Cardiac muscle cell (in vitro differentiated cells and primary cell): ENCODE measurements at regions not wholly inside any gene's neighbourhood (a gene's known extent, or its start where the extent isn't known, plus 50 kb on each side); places are given as distances from the start of the nearest gene placed in this dataset.
A peak's percentile ranks its signal among the peaks of the same experiment; 100 is the strongest.

Source experiments
- DNase-seq, 2 donors: peaks; one replicate each; pipeline versions ENCODE4 v3.0.0 to v3.0.0-alpha.2; 2010 to 2017; ENCODE audit warnings: low read depth in 1 of 2, low spot score in 1 of 2
- H3K27ac ChIP-seq: fragments of 200-600 bp; sonication (generic); 2 replicates; pipeline ENCODE4 v1.5.1; 2016
- H3K27me3 ChIP-seq: fragments of 200-600 bp; sonication (generic); 2 replicates; pipeline ENCODE4 v1.6.0; 2016; ENCODE audit warnings: control low read depth
- H3K36me3 ChIP-seq: fragments of 200-600 bp; sonication (generic); 2 replicates; pipeline ENCODE4 v1.5.1; 2016; ENCODE audit warnings: control low read depth
- H3K4me1 ChIP-seq: fragments of 200-600 bp; sonication (generic); 2 replicates; pipeline ENCODE4 v1.8.1; 2017; ENCODE audit warnings: low read depth, mild to moderate bottlenecking, mixed run types
- H3K4me3 ChIP-seq: fragments of 200-600 bp; sonication (generic); 2 replicates; pipeline ENCODE4 v1.5.1; 2016; ENCODE audit warnings: mild to moderate bottlenecking
- H3K9me3 ChIP-seq: fragments of 200-600 bp; sonication (generic); 2 replicates; pipeline ENCODE4 v1.5.1; 2017; ENCODE audit warnings: low read depth, mild to moderate bottlenecking, control low read depth
- TF ChIP-seq, protein P1 (sequence below): IDR thresholded peaks from 2 replicates; pipeline ENCODE4 v1.5.1; 2012; ENCODE audit warnings: low read depth, mild to moderate bottlenecking, low read length

DNA sequence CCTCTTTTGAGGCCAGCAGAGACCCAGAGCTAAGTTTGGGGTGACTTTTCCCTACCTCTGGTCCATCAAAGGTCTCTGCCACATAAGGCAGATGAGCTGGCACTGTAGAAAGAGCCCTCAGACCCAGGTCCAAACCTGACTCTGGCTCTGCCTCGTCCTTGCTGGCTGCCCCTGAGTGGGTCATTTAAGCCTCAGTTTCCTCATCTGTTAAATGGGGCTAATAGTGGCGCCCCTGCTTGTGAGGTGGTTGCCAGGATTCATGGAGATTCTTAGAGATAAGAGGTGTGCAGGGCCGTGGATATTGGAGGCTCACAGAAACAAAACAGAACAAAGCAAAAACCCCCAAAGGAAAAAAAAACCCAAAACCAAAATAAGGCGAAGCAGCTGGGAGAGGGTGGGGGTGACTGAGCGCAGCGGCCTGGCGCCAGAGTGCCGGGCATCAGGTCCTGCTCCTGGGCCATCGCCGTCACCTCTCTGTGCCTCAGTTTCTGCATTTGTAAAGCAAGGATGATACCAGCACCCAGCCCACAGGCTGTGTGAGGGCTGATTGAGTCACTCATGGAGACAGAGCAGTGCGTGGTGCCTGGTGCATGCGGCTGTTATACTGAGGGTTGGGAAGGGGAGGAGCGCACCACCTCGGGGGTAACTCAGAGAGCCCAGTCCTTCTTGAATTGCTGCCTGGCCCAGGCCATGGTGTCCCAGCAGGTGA lies 133.8 kb upstream of the PTPN1 start:
- H3K27me3 ChIP-seq: no peaks in the 10 kb centered on the region
- H3K27ac ChIP-seq: no peak overlapping the region
- TF ChIP-seq, protein P1, sequence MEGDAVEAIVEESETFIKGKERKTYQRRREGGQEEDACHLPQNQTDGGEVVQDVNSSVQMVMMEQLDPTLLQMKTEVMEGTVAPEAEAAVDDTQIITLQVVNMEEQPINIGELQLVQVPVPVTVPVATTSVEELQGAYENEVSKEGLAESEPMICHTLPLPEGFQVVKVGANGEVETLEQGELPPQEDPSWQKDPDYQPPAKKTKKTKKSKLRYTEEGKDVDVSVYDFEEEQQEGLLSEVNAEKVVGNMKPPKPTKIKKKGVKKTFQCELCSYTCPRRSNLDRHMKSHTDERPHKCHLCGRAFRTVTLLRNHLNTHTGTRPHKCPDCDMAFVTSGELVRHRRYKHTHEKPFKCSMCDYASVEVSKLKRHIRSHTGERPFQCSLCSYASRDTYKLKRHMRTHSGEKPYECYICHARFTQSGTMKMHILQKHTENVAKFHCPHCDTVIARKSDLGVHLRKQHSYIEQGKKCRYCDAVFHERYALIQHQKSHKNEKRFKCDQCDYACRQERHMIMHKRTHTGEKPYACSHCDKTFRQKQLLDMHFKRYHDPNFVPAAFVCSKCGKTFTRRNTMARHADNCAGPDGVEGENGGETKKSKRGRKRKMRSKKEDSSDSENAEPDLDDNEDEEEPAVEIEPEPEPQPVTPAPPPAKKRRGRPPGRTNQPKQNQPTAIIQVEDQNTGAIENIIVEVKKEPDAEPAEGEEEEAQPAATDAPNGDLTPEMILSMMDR: no peak
- peaks cover 8% of the 10 kb centered on the region for H3K4me1 ChIP-seq
- no peaks in the 10 kb centered on the region for H3K36me3 ChIP-seq
- no peak overlapping the region for H3K4me3 ChIP-seq
- DNase-seq: no peak
- H3K9me3 ChIP-seq: no peaks in the 10 kb centered on the region

DNA sequence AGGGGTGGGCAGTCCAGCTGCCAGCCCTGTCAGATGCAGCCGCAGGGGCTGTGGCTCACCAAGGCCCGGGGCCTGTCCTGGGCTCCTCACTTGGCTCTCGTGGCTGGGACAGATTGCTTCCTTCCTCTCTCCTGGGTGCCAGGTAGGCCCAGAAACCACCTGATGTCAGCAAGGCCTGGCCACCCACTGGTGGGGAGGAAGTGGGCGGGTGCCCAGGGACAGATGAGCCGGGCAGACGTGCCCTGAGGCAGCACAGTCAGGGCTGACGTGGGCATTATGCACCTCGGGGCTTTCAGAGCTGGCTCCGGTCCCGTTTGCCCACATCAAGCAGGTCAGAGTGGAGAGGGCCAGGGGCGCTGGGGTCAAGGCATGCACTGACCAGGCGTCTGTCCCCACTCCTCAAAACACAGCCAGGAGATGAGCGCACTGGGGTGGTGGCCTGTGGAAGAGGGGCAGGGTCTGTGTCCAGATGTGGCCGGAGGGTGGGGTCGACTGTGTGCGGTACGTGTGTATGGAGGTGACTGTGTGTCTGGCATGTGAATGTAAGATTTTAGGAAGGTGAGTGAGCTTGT lies 133.2 kb upstream of the PTPN1 start:
- TF ChIP-seq, protein P1: no peak
- H3K27me3 ChIP-seq: no peaks in the 10 kb centered on the region
- no peak for DNase-seq
- peaks cover 8% of the 10 kb centered on the region for H3K4me1 ChIP-seq
- H3K36me3 ChIP-seq: no peaks in the 10 kb centered on the region
- H3K4me3 ChIP-seq: no peak overlapping the region
- no peaks in the 10 kb centered on the region for H3K9me3 ChIP-seq
- H3K27ac ChIP-seq: no peak overlapping the region

DNA sequence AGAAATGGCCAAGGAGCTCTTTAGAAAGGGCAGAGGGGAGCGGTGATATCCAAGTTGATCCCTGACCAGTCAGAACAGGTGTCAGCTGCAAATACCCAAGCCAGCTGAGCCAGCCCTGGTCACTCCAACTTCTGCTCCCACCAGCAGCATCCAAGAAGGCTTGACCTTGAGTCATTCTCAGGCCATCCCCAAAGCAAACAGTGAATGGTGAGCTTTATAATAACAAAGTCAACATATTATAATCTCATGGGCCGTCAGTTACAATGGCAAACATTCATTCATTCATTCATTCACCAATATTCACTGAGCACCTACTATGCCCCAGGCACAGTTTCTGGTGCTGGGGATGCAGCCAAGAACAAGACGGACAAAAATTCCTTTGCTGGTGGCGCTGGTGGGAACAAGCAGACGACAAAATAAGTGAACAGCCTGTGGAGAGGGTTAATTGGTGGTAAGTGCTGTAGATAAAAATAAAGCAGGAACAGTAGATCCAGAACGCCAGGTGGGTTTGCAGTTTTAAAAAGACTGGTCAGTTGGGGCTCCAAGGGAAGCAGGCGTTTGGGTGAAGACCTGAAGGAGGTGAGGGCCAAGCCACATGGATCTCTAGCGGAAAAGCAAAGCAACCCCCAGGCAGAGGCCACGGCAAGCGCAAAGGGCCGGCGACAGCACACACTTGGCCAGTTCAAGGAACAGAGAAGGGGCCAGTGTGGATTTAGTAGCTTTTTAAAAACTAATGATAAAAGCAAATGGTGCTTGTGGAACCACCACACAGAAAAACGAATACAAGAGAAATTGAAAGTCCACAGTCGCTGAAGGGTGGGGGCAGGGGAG lies 131.8 kb upstream of the PTPN1 start:
- Histone ChIP-seq H3K27ac (no peak overlapping the region), H3K4me3 (no peak overlapping the region), H3K4me1 (peaks cover 8% of the 10 kb centered on the region), H3K27me3 (no peaks in the 10 kb centered on the region), H3K9me3 (no peaks in the 10 kb centered on the region), H3K36me3 (no peaks in the 10 kb centered on the region)
- DNase-seq: no peak
- TF ChIP-seq, protein P1: no peak

DNA sequence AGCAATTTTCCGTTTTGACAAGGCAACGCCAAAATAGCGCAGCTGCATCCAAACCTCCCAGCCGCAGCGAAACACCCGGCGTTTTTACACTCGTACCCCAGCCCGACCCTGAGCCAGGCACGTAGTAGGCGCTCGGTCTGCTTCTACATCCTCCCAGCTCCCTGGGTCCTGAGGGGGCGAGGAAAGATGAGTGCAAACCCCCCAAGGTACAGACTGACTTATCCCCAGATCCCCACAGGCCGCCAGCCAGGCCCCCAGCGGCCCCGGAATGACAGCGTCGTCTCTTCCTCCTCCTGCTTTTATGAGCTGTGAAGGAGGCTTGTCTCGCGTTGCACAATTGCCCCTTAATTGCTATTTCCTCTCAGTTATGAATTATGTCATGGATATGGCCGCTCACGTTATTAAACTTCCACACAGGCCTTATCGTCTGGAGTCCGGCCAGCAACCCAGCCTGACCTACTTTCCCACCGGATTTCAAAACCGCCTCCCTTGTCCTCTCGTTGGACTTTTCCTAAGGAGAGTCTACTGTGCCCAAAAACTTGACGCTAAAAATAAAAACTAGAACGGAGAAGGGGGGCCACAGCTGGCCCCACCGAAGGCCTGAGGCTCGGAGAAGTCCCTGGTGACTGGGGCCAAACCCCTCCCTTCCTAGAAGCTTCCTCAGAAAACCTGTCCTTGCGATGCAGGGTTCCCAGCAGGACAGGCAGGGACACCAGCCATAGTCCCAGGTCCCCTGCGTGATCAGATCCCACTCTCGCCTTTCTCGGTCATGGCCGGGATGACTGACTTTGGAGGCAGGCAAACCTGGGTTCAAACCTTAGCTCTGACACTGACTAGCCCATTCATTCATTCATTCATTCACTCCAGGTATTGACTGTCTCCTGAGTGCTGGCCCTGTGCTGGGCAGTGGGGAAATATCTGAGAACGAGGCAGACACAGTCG lies 130.9 kb upstream of the PTPN1 start:
- Histone ChIP-seq H3K27ac (no peak overlapping the region), H3K4me3 (no peak overlapping the region), H3K27me3 (no peaks in the 10 kb centered on the region), H3K36me3 (no peaks in the 10 kb centered on the region), H3K9me3 (no peaks in the 10 kb centered on the region), H3K4me1 (peaks cover 8% of the 10 kb centered on the region)
- peak in 1 of 2 donors; percentile 98 for DNase-seq
- TF ChIP-seq, protein P1: no peak
